HFFc6 (cell line): ENCODE measurements at regions not wholly inside any gene's neighbourhood (a gene's known extent, or its start where the extent isn't known, plus 50 kb on each side); places are given as distances from the start of the nearest gene placed in this dataset.

Experiments used
- DNase-seq: peaks from one replicate; pipeline ENCODE4 v3.0.0-alpha.2; 2018
- H3K27ac Mint-ChIP-seq: 2 replicates; pipeline ENCODE4 v1.8.0; 2020; ENCODE audit warnings: mild to moderate bottlenecking, mixed read lengths
- H3K27me3 Mint-ChIP-seq: 2 replicates; pipeline ENCODE4 v1.8.0; 2021; ENCODE audit warnings: mild to moderate bottlenecking, moderate library complexity, mixed read lengths; ENCODE audit not compliant: insufficient read depth
- H3K36me3 Mint-ChIP-seq: 2 replicates; pipeline ENCODE4 v1.8.0; 2021; ENCODE audit warnings: low read depth, mixed read lengths
- H3K4me1 Mint-ChIP-seq: 2 replicates; pipeline ENCODE4 v1.8.0; 2020; ENCODE audit warnings: low read depth, mixed read lengths
- H3K4me3 Mint-ChIP-seq: 2 replicates; pipeline ENCODE4 v1.8.0; 2020; ENCODE audit warnings: mild to moderate bottlenecking, moderate library complexity, mixed read lengths
- H3K9me3 Mint-ChIP-seq: 2 replicates; pipeline ENCODE4 v1.8.0; 2020; ENCODE audit warnings: mild to moderate bottlenecking, mixed read lengths
- CTCF ChIP-seq: fragments of 200-600 bp; sonication (generic); IDR thresholded peaks from 2 replicates; pipeline ENCODE4 v1.5.0; 2021; ENCODE audit warnings: antibody characterized with exemption, mild to moderate bottlenecking

GRCh38 chr12:58544281-58544680 lies 376.0 kb downstream of the LRIG3 start:
- Mint-ChIP-seq H3K27ac (no peak overlapping the region), H3K36me3 (no peaks in the 10 kb centered on the region)
- TF ChIP-seq CTCF: no peak

GRCh38 chr12:58547217-58547616 lies 373.1 kb downstream of the LRIG3 start:
- no peak for DNase-seq
- no peak for TF ChIP-seq CTCF
- H3K4me3 Mint-ChIP-seq: no peak overlapping the region
- no peaks in the 10 kb centered on the region for H3K27me3 Mint-ChIP-seq
- H3K36me3 Mint-ChIP-seq: no peaks in the 10 kb centered on the region
- no peak overlapping the region for H3K27ac Mint-ChIP-seq
- no peaks in the 10 kb centered on the region for H3K9me3 Mint-ChIP-seq
- peaks cover 2% of the 10 kb centered on the region for H3K4me1 Mint-ChIP-seq

More at GRCh38 chr12:58544281-58544680, 376.0 kb downstream of the LRIG3 start:
- Mint-ChIP-seq H3K4me1 (peaks cover 31% of the 10 kb centered on the region), H3K9me3 (no peaks in the 10 kb centered on the region), H3K27me3 (no peaks in the 10 kb centered on the region), H3K4me3 (no peak overlapping the region)
- DNase-seq: no peak

DNA sequence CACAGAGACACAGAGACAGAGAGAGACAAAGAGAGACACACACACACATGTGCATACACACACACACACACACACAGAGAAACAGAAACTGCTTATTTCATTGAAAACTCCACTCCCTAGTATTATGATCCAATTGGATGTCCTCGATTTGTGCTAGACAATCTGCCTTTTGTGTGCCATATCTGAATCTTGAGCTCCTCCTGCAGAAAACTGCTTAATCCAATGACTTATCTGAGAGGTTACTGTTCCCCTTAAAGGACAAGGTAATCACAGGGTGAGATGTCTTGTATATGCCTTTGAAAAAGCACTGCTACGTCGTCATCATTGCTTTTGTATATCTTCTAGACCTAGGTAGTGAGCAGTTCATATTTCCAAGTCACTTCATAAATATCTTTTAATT lies 371.5 kb downstream of the LRIG3 start:
- DNase-seq: no peak
- Mint-ChIP-seq H3K27me3 (no peaks in the 10 kb centered on the region), H3K4me1 (no peaks in the 10 kb centered on the region), H3K27ac (no peak overlapping the region), H3K36me3 (no peaks in the 10 kb centered on the region), H3K9me3 (no peaks in the 10 kb centered on the region), H3K4me3 (no peak overlapping the region)
- no peak for TF ChIP-seq CTCF

GRCh38 chr12:58554522-58555157 lies 365.7 kb downstream of the LRIG3 start:
- no peak for TF ChIP-seq CTCF
- Mint-ChIP-seq H3K9me3 (no peaks in the 10 kb centered on the region), H3K27me3 (no peaks in the 10 kb centered on the region), H3K4me3 (no peak overlapping the region), H3K4me1 (peaks cover 20% of the 10 kb centered on the region), H3K36me3 (0 out of 2 replicates have a peak, but pooled peaks cover 4% of the 10 kb centered on the region), H3K27ac (no peak overlapping the region)
- no peak for DNase-seq

GRCh38 chr12:58557171-58557570 lies 363.1 kb downstream of the LRIG3 start:
- Mint-ChIP-seq H3K27ac (peak overlapping the region; percentile 60), H3K27me3 (no peaks in the 10 kb centered on the region), H3K4me3 (peak overlapping the region; percentile 29; the same call in 1 of the 2 replicates), H3K9me3 (no peaks in the 10 kb centered on the region), H3K4me1 (peaks cover 20% of the 10 kb centered on the region), H3K36me3 (0 out of 2 replicates have a peak, but pooled peaks cover 4% of the 10 kb centered on the region)
- TF ChIP-seq CTCF: no peak
- DNase-seq: peak; percentile 58
